ENCODE measurements at regions not wholly inside any gene's neighbourhood (a gene's known extent, or its start where the extent isn't known, plus 50 kb on each side); places are given as distances from the start of the nearest gene placed in this dataset.

GRCh38 chr6:43969158-43969981 is 157.9 kb downstream of the MRPL14 start:
- ChIA-PET CTCF (no interaction called here), POLR2A (no interaction called here)
- no peak overlapping the region for H3K27ac Mint-ChIP-seq
- ATAC-seq (no peak), DNase-seq (no peak)
- H3K4me1 Mint-ChIP-seq (ENCODE audit: low read depth) = no peaks in the 10 kb centered on the region
- no peaks in the 10 kb centered on the region for H3K9me3 Mint-ChIP-seq (ENCODE audit: insufficient read depth)
- no peaks in the 10 kb centered on the region for H3K36me3 Mint-ChIP-seq (ENCODE audit: low read depth)
- H3K4me3 Mint-ChIP-seq = no peak overlapping the region
- peaks cover 21% of the 10 kb centered on the region for H3K27me3 Mint-ChIP-seq (ENCODE audit: low read depth)

DNA sequence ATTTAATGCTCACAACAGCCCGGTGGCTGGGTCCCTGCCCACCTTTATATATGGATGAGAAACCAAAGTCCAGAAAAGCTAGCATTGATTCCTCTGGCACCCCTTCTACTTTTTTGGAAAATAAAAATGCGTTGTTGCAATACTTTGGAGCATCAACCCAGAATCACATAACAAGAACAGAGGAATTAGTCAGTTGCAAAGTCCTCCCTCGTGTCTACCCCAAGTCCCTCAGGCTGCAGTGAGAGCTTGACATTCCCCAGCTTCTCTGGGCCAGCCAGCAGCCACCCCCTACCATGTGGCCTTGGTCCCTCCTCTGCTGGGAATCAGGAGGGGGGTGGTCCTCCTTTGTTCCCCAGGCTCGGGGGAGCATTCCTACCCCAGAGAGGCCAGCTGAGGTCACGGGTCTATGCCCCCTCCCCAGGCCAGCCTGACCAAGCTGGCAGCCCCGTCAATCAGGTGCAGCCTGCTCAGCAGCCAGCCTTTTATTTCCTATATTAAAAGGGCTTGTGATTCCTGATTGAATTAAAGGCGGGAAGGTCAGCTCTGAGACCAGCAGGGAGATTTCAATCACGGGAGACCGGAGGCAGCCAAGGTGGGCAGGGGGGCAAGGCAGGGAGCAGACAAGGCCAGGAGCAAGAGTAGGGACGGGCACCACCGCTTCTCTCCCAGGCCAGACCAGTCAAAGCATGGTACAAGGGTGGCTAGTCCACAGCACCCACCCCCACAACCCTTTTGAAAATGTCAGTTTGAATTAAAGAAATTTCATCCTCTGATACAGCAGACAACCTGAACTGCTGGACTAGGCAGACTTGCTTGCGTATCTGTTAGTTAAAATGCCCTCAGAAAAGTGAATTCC is 158.9 kb downstream of the MRPL14 start:
- no peaks in the 10 kb centered on the region for H3K36me3 Mint-ChIP-seq (ENCODE audit: low read depth)
- no peak overlapping the region for H3K4me3 Mint-ChIP-seq
- ChIA-PET POLR2A (no interaction called here), CTCF (no interaction called here)
- H3K27ac Mint-ChIP-seq = no peak overlapping the region
- no peaks in the 10 kb centered on the region for H3K4me1 Mint-ChIP-seq (ENCODE audit: low read depth)
- peaks cover 15% of the 10 kb centered on the region for H3K27me3 Mint-ChIP-seq (ENCODE audit: low read depth)
- H3K9me3 Mint-ChIP-seq (ENCODE audit: insufficient read depth) = no peaks in the 10 kb centered on the region
- no peak for DNase-seq
- no peak for ATAC-seq

DNA sequence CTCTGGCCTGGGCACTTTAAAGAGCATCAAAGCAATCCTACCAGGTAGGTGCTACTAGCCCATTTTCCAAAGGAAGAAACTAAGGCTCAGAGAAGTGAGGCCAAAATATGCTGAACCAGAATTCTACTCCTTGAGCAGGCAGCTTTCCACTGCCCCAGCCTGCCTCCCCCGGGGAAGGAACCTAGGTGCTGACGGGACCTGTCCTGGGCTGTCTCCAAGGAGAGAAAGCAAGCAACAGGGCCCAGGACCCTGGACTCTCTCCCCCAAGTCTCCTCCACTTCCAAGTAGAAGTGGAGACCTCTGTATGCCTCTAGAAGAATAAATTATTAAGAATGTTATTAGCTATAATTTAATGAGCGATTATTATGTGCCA is 159.5 kb downstream of the MRPL14 start:
- peaks cover 14% of the 10 kb centered on the region for H3K27me3 Mint-ChIP-seq (ENCODE audit: low read depth)
- H3K4me1 Mint-ChIP-seq (ENCODE audit: low read depth) = no peaks in the 10 kb centered on the region
- no peaks in the 10 kb centered on the region for H3K36me3 Mint-ChIP-seq (ENCODE audit: low read depth)
- H3K9me3 Mint-ChIP-seq (ENCODE audit: insufficient read depth) = no peaks in the 10 kb centered on the region
- no peak overlapping the region for H3K27ac Mint-ChIP-seq
- no peak overlapping the region for H3K4me3 Mint-ChIP-seq
- no peak for DNase-seq
- ChIA-PET POLR2A (no interaction called here), CTCF (no interaction called here)
- no peak for ATAC-seq

- ATAC-seq (no peak), DNase-seq (no peak)
- Mint-ChIP-seq H3K27me3 (ENCODE audit: low read depth) (peaks cover 13% of the 10 kb centered on the region), H3K4me3 (no peak overlapping the region), H3K9me3 (ENCODE audit: insufficient read depth) (no peaks in the 10 kb centered on the region), H3K4me1 (ENCODE audit: low read depth) (no peaks in the 10 kb centered on the region), H3K27ac (no peak overlapping the region), H3K36me3 (ENCODE audit: low read depth) (no peaks in the 10 kb centered on the region)
- ChIA-PET POLR2A (no interaction called here), CTCF (no interaction called here)
Measured at GRCh38 chr6:43966853-43967718, 160.2 kb downstream of the MRPL14 start.

GRCh38 chr6:43966374-43966658 is 160.9 kb downstream of the MRPL14 start:
- no peaks in the 10 kb centered on the region for H3K9me3 Mint-ChIP-seq (ENCODE audit: insufficient read depth)
- POLR2A ChIA-PET = no interaction called here
- H3K27ac Mint-ChIP-seq = no peak overlapping the region
- DNase-seq = no peak
- no peaks in the 10 kb centered on the region for H3K36me3 Mint-ChIP-seq (ENCODE audit: low read depth)
- no peaks in the 10 kb centered on the region for H3K4me1 Mint-ChIP-seq (ENCODE audit: low read depth)
- H3K4me3 Mint-ChIP-seq = no peak overlapping the region
- H3K27me3 Mint-ChIP-seq (ENCODE audit: low read depth) = peaks cover 18% of the 10 kb centered on the region
- CTCF ChIA-PET = no interaction called here
- no peak for ATAC-seq

DNA sequence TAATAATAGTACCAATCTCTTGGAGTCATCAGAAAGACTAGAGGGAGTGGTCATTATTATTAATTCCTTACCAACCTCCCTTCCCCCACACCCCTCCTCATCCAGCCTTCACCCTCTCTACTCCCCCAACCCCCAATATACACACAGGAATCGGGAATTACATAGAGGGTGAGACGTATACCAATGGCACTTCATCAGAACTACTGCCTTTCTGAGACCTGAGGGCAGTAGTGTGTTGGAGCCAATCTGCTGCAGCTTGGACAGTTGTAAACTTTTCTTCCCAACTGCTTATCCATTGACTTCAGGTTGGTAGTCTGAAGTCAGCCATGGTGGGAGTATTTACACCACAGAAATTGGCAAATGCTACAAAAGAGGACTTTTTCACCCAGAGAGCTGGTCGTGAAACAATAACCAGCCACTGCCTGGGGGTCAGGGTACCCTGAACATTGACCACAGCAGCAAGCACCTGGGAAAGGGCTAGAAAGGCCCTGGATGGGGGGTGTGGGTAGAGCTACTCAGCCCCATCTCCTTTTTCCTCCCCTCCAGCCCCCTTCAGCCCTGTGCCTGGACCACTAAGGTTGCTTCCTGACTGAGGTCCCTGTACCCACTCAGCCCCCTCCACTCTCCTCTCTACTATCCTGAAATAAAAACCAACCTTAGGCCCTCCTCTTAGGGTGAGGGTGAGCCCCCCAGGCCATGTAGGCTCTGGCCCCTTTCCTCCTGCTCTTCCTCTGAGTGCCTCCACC is 161.5 kb downstream of the MRPL14 start:
- no peak overlapping the region for H3K4me3 Mint-ChIP-seq
- no peaks in the 10 kb centered on the region for H3K36me3 Mint-ChIP-seq (ENCODE audit: low read depth)
- DNase-seq (no peak), ATAC-seq (no peak)
- H3K27ac Mint-ChIP-seq = no peak overlapping the region
- H3K9me3 Mint-ChIP-seq (ENCODE audit: insufficient read depth) = no peaks in the 10 kb centered on the region
- peaks cover 22% of the 10 kb centered on the region for H3K27me3 Mint-ChIP-seq (ENCODE audit: low read depth)
- H3K4me1 Mint-ChIP-seq (ENCODE audit: low read depth) = no peaks in the 10 kb centered on the region
- CTCF ChIA-PET = no interaction called here
- POLR2A ChIA-PET = interaction anchor here (0.8 kb wide), 1 partner anchor 16 kb away, joined by 3 read pairs; no protein-coding TSS in a partner anchor

DNA sequence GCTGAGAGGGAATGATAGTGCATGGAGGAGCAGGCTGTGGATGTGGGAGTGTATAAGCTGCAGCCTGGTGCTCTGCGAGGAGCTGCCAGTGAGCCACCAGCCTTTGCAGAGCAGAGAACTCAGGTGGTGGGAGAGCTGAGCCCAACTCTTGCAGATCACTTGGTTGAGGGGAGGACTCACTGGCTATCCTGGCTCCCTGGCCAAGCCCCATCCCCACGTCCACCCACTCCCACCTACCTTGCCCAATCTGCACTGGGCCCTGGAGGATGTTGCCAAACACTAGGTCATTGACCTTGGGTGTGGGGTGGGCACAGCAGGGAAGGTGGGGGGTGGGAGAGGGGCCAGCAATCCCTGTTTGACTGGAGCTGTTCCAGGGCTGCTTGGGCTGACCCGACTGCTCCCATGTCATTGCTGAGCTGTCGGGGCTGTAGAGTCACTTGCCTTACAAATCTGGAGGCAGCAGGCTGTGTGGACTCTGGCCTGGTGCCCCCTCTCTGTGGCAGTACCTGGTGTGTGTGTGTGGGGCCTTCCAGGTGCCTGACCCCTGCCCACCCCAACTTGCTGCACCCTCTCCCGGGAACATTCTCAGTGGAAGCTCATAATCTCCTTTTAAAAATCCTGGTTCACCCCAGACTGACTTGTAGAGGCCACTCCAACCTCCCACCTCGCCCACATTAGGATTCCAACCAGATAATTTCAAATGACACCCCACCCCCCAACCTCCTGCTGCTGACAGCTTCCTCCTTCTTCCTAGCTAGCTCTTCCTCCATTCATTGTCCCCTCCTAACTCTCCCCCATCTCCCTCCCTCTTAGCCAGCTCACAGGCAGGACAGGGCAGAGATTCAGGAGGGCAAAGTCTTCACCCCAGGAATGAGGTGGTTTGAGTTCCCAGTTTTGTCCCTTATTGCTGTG is 162.3 kb downstream of the MRPL14 start:
- DNase-seq = no peak
- Mint-ChIP-seq H3K27ac (no peak overlapping the region), H3K4me1 (ENCODE audit: low read depth) (no peaks in the 10 kb centered on the region), H3K4me3 (no peak overlapping the region), H3K27me3 (ENCODE audit: low read depth) (peaks cover 27% of the 10 kb centered on the region), H3K9me3 (ENCODE audit: insufficient read depth) (no peaks in the 10 kb centered on the region), H3K36me3 (ENCODE audit: low read depth) (no peaks in the 10 kb centered on the region)
- ChIA-PET CTCF (no interaction called here), POLR2A (interaction anchor here (0.8 kb wide), 1 partner anchor 17 kb away, joined by 3 read pairs; no protein-coding TSS in a partner anchor)
- no peak for ATAC-seq

DNA sequence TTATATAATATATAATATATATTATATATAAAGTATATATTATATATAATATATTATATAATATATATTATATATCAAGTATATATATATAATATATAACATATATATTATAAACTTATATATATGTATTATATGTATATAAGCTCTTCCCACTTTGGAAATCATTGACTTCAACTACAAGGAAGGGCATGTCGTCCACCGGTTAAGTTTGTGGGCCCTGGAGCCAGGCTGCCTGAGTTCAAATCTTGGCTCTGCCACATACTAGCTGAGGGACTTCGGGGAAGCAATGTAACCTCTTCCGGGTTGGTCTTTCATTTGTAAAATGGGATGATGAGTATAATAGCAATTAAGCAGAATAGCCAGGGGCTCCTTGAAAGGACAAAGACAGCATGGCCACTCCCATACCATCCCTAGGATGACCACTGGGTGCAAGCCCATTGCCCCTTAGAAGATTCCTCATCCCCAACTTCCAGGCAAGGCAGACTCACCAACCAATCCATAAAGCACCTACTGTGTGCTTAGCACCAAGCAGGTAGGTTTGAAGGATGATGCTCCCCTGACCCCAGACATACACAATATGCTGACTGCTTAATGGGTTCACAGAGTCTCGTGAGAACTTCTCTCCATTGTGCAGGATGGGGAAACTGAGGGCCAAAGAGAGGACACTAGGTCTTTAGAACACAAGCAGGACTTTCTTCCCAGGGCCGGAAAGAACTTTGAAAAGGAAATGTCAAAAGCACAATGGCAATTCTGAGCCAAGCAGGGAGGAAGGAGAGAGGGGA is 163.2 kb downstream of the MRPL14 start:
- Mint-ChIP-seq H3K4me1 (ENCODE audit: low read depth) (no peaks in the 10 kb centered on the region), H3K27ac (no peak overlapping the region), H3K36me3 (ENCODE audit: low read depth) (no peaks in the 10 kb centered on the region), H3K9me3 (ENCODE audit: insufficient read depth) (no peaks in the 10 kb centered on the region), H3K27me3 (ENCODE audit: low read depth) (peaks cover 32% of the 10 kb centered on the region), H3K4me3 (no peak overlapping the region)
- CTCF ChIA-PET = no interaction called here
- POLR2A ChIA-PET = no interaction called here
- DNase-seq (no peak), ATAC-seq (no peak)

DNA sequence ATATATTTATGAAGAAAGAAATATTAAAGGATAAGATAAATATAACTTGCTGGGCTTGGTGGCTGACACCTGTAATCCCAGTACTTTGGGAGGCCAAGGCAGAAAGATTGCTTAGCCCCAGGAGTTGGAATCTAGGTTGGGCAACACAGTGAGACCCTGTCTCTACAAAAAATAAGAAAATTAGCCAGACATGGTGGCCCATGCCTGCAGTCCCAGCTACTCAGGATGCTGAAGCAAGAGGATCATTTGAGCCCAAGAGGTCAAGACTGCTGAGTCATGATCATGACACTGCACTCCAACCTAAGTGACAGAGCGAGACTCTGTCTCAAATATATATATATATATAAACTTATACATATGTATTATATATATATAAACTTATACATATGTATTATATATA is 164.0 kb downstream of the MRPL14 start:
- ATAC-seq (no peak), DNase-seq (no peak)
- Mint-ChIP-seq H3K27ac (no peak overlapping the region), H3K4me3 (no peak overlapping the region), H3K36me3 (ENCODE audit: low read depth) (no peaks in the 10 kb centered on the region), H3K9me3 (ENCODE audit: insufficient read depth) (no peaks in the 10 kb centered on the region), H3K27me3 (ENCODE audit: low read depth) (peaks cover 39% of the 10 kb centered on the region), H3K4me1 (ENCODE audit: low read depth) (no peaks in the 10 kb centered on the region)
- ChIA-PET POLR2A (no interaction called here), CTCF (no interaction called here)

DNA sequence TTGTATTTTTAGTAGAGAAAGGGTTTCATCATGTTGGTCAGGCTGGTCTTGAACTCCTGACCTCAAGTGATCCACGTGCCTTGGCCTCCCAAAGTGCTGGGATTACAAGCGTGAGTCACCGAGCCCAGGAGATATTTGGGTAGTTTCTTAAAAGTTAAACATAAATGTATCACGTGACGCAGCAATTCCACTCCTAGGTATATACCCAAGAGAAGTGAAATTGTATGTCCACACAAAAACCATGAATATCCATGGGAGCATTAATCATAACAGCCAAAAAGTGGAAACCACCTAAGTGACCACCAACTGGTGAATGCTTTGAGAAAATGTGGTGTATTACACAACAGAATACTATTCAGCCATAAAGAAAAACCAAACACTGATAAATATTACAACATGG is 164.8 kb downstream of the MRPL14 start:
- H3K27ac Mint-ChIP-seq = no peak overlapping the region
- no peaks in the 10 kb centered on the region for H3K9me3 Mint-ChIP-seq (ENCODE audit: insufficient read depth)
- DNase-seq (no peak), ATAC-seq (no peak)
- peaks cover 42% of the 10 kb centered on the region for H3K27me3 Mint-ChIP-seq (ENCODE audit: low read depth)
- ChIA-PET CTCF (no interaction called here), POLR2A (no interaction called here)
- H3K36me3 Mint-ChIP-seq (ENCODE audit: low read depth) = no peaks in the 10 kb centered on the region
- no peaks in the 10 kb centered on the region for H3K4me1 Mint-ChIP-seq (ENCODE audit: low read depth)
- H3K4me3 Mint-ChIP-seq = no peak overlapping the region

Measured in activated CD8-positive, alpha-beta T cell treated with anti-CD3 and anti-CD28 coated beads, Interleukin-2, amount 10 ng/mL, durations not matched to agents 7 days and 5 days (primary cell).